ENCODE measurements at regions not wholly inside any gene's neighbourhood (a gene's known extent, or its start where the extent isn't known, plus 50 kb on each side); places are given as distances from the start of the nearest gene placed in this dataset.

- TF ChIP-seq, protein P1, sequence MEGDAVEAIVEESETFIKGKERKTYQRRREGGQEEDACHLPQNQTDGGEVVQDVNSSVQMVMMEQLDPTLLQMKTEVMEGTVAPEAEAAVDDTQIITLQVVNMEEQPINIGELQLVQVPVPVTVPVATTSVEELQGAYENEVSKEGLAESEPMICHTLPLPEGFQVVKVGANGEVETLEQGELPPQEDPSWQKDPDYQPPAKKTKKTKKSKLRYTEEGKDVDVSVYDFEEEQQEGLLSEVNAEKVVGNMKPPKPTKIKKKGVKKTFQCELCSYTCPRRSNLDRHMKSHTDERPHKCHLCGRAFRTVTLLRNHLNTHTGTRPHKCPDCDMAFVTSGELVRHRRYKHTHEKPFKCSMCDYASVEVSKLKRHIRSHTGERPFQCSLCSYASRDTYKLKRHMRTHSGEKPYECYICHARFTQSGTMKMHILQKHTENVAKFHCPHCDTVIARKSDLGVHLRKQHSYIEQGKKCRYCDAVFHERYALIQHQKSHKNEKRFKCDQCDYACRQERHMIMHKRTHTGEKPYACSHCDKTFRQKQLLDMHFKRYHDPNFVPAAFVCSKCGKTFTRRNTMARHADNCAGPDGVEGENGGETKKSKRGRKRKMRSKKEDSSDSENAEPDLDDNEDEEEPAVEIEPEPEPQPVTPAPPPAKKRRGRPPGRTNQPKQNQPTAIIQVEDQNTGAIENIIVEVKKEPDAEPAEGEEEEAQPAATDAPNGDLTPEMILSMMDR (IDR thresholded peaks at IDR 0.05) = no peak
- TF ChIP-seq POLR2A (IDR thresholded peaks at IDR 0.05) = no peak
- Histone ChIP-seq H3K36me3 (ENCODE audit: low read depth, missing control alignments) (no peaks in the 10 kb centered on the region), H3K27ac (no peak overlapping the region), H3K27me3 (no peaks in the 10 kb centered on the region), H3K4me1 (no peaks in the 10 kb centered on the region), H3K9me3 (no peaks in the 10 kb centered on the region), H3K4me3 (no peak overlapping the region)
- no peak for DNase-seq
- 84 to 85% methylated on average over 1 of the region's 1 CpG for WGBS, 2 donors
- intact Hi-C loops (cut with DNase I; ENCODE audit: low total_unique reads) = no loop called here
These were observed 98.4 kb upstream of the SPRED1 start for GRCh38 chr15:38154255-38154654.

- H3K4me3 ChIP-seq = no peak overlapping the region
- H3K36me3 ChIP-seq (ENCODE audit: low read depth, missing control alignments) = no peaks in the 10 kb centered on the region
- H3K9me3 ChIP-seq = no peaks in the 10 kb centered on the region
- no peak for DNase-seq
- H3K27ac ChIP-seq = no peak overlapping the region
- TF ChIP-seq POLR2A (IDR thresholded peaks at IDR 0.05) = no peak
- TF ChIP-seq, protein P1 (IDR thresholded peaks at IDR 0.05) = no peak
- intact Hi-C loops (cut with DNase I; ENCODE audit: low total_unique reads) = no loop called here
- H3K4me1 ChIP-seq = no peaks in the 10 kb centered on the region
- no peaks in the 10 kb centered on the region for H3K27me3 ChIP-seq
- 86 to 90% methylated on average over 3 of the region's 3 CpGs for WGBS, 2 donors
These were observed 97.8 kb upstream of the SPRED1 start for GRCh38 chr15:38154837-38155236.

GRCh38 chr15:38163658-38164057 is 89.0 kb upstream of the SPRED1 start:
- no peak overlapping the region for H3K27ac ChIP-seq
- H3K4me1 ChIP-seq = no peaks in the 10 kb centered on the region
- no peaks in the 10 kb centered on the region for H3K9me3 ChIP-seq
- intact Hi-C loops (cut with DNase I; ENCODE audit: low total_unique reads) = no loop called here
- no peak overlapping the region for H3K4me3 ChIP-seq
- H3K27me3 ChIP-seq = no peaks in the 10 kb centered on the region
- no peaks in the 10 kb centered on the region for H3K36me3 ChIP-seq (ENCODE audit: low read depth, missing control alignments)
- TF ChIP-seq, protein P1 (IDR thresholded peaks at IDR 0.05) = no peak
- TF ChIP-seq POLR2A (IDR thresholded peaks at IDR 0.05) = no peak
- no peak for DNase-seq

DNA sequence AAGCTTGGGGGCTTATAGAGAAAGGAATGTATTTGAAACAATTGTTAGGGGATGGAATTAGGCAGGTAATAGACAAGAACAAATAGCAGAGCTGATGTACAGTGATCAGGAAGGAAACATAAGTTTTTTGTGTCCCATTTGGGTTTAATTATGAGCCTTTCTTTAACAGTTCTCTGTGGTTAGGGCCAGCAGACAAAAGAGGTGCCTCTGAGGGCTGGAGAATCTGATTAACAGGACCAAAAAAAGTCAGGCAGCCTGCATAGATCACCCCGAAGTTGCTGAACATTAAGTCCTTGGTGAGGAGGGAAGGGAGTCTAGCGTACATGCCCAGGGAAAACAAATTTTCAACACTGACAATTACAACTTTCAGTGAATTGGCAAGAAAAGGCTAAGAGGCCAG is 88.6 kb upstream of the SPRED1 start:
- Histone ChIP-seq H3K4me1 (no peaks in the 10 kb centered on the region), H3K27ac (no peak overlapping the region), H3K9me3 (no peaks in the 10 kb centered on the region), H3K27me3 (no peaks in the 10 kb centered on the region), H3K36me3 (ENCODE audit: low read depth, missing control alignments) (no peaks in the 10 kb centered on the region), H3K4me3 (no peak overlapping the region)
- no peak for DNase-seq
- intact Hi-C loops (cut with DNase I; ENCODE audit: low total_unique reads) = no loop called here
- WGBS, 2 donors = 64 to 75% methylated on average over 2 of the region's 2 CpGs
- no peak for TF ChIP-seq POLR2A (IDR thresholded peaks at IDR 0.05)
- TF ChIP-seq, protein P1 (IDR thresholded peaks at IDR 0.05) = no peak

DNA sequence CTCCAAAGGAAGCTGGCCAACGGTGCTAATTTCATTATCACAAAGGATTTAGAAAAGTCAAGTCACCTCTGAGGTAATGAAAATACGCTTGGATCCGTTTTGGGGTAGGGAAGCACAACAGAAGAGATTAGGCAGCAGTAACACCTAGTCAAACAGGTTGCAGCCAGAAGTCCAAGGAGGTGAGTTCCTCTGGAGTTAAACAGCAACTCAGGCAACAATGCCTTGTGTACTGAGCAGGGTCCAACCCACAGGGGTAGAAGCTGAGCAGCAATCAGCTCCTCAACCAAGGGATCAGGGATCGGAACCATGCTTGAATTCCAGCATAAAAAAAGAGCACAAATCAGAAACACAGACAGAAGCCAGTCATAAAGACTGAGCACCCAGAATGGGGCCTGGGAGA is 88.1 kb upstream of the SPRED1 start:
- TF ChIP-seq, protein P1 (IDR thresholded peaks at IDR 0.05) = no peak
- TF ChIP-seq POLR2A (IDR thresholded peaks at IDR 0.05) = no peak
- no peak overlapping the region for H3K4me3 ChIP-seq
- WGBS, 2 donors = 81 to 82% methylated on average over 4 of the region's 4 CpGs

More for the DNA sequence above, 88.1 kb upstream of the SPRED1 start:
- no peaks in the 10 kb centered on the region for H3K36me3 ChIP-seq (ENCODE audit: low read depth, missing control alignments)
- H3K9me3 ChIP-seq = no peaks in the 10 kb centered on the region
- H3K27me3 ChIP-seq = no peaks in the 10 kb centered on the region
- H3K27ac ChIP-seq = no peak overlapping the region
- DNase-seq = no peak
- intact Hi-C loops (cut with DNase I; ENCODE audit: low total_unique reads) = no loop called here
- H3K4me1 ChIP-seq = no peaks in the 10 kb centered on the region
